Ovary (tissue), 3 donors: ENCODE measurements at regions not wholly inside any gene's neighbourhood (a gene's known extent, or its start where the extent isn't known, plus 50 kb on each side); places are given as distances from the start of the nearest gene placed in this dataset.

Source experiments
- EP300 ChIP-seq: sonication (generic); formaldehyde crosslinking; IDR thresholded peaks from one replicate; pipeline ENCODE4 v1.6.1; 2017; ENCODE audit warnings: antibody characterized with exemption
- POLR2A ChIP-seq: fragments of 450-650 bp; IDR thresholded peaks from one replicate; pipeline ENCODE4 v1.6.1; 2017; ENCODE audit warnings: antibody characterized with exemption, mild to moderate bottlenecking, moderate library complexity
- TF ChIP-seq, protein P1 (sequence below), 3 donors: fragments of 450-650 bp in 2 of 3; fragments of 200-600 bp in 1 of 3; IDR thresholded peaks; one replicate each; pipeline versions ENCODE4 v1.5.1 to v1.8.0; 2016 to 2022; ENCODE audit warnings: antibody characterized with exemption in 3 of 3, mild to moderate bottlenecking in 1 of 3
- donor health status: DM: no; HTN: no; CAD: no.

DNA sequence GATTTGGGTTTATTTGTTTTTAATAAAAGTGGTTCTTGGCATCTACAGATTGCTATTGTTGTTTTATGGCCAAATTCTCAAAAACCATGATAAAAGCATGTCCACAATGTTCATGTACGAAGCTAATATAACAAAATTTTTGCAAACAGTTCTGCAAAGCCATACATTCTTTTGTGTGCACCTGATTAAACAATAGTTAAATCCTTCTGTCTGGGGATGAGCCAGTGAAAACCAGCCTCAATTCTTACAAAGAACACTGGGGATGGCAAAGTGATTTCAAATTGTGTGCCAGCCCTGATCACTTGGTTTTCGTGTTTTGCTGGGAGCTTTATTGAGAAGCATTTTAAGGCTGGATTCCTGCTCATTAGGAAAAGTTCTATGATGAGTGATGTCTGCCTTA, 149.1 kb upstream of the MAGI3 start:
- TF ChIP-seq, protein P1, sequence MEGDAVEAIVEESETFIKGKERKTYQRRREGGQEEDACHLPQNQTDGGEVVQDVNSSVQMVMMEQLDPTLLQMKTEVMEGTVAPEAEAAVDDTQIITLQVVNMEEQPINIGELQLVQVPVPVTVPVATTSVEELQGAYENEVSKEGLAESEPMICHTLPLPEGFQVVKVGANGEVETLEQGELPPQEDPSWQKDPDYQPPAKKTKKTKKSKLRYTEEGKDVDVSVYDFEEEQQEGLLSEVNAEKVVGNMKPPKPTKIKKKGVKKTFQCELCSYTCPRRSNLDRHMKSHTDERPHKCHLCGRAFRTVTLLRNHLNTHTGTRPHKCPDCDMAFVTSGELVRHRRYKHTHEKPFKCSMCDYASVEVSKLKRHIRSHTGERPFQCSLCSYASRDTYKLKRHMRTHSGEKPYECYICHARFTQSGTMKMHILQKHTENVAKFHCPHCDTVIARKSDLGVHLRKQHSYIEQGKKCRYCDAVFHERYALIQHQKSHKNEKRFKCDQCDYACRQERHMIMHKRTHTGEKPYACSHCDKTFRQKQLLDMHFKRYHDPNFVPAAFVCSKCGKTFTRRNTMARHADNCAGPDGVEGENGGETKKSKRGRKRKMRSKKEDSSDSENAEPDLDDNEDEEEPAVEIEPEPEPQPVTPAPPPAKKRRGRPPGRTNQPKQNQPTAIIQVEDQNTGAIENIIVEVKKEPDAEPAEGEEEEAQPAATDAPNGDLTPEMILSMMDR (IDR thresholded peaks at IDR 0.05) = no peak
- TF ChIP-seq POLR2A = no peak
- TF ChIP-seq EP300 = no peak
